ENCODE measurements at regions not wholly inside any gene's neighbourhood (a gene's known extent, or its start where the extent isn't known, plus 50 kb on each side); places are given as distances from the start of the nearest gene placed in this dataset.

DNA sequence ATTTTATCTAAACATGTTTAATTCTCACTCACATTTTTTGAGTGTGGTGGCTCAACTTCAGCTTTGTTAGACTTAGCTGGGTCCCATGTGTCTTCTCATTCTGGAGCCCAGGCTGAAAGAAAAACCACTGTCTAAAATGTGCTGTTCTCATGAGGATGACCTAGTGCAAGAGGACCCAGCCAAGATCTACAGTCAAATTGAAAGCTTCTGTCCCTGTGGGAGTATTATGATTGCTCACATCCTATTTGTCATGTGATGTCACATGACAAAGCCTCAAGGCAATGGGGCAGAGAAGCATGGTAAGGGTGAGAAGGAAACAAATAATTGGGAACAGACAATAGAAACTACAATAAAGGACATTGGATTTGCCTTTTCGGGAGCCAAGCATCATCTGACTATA is 113.4 kb upstream of the ASTN2 start (continued):
- TF ChIP-seq, protein P1, sequence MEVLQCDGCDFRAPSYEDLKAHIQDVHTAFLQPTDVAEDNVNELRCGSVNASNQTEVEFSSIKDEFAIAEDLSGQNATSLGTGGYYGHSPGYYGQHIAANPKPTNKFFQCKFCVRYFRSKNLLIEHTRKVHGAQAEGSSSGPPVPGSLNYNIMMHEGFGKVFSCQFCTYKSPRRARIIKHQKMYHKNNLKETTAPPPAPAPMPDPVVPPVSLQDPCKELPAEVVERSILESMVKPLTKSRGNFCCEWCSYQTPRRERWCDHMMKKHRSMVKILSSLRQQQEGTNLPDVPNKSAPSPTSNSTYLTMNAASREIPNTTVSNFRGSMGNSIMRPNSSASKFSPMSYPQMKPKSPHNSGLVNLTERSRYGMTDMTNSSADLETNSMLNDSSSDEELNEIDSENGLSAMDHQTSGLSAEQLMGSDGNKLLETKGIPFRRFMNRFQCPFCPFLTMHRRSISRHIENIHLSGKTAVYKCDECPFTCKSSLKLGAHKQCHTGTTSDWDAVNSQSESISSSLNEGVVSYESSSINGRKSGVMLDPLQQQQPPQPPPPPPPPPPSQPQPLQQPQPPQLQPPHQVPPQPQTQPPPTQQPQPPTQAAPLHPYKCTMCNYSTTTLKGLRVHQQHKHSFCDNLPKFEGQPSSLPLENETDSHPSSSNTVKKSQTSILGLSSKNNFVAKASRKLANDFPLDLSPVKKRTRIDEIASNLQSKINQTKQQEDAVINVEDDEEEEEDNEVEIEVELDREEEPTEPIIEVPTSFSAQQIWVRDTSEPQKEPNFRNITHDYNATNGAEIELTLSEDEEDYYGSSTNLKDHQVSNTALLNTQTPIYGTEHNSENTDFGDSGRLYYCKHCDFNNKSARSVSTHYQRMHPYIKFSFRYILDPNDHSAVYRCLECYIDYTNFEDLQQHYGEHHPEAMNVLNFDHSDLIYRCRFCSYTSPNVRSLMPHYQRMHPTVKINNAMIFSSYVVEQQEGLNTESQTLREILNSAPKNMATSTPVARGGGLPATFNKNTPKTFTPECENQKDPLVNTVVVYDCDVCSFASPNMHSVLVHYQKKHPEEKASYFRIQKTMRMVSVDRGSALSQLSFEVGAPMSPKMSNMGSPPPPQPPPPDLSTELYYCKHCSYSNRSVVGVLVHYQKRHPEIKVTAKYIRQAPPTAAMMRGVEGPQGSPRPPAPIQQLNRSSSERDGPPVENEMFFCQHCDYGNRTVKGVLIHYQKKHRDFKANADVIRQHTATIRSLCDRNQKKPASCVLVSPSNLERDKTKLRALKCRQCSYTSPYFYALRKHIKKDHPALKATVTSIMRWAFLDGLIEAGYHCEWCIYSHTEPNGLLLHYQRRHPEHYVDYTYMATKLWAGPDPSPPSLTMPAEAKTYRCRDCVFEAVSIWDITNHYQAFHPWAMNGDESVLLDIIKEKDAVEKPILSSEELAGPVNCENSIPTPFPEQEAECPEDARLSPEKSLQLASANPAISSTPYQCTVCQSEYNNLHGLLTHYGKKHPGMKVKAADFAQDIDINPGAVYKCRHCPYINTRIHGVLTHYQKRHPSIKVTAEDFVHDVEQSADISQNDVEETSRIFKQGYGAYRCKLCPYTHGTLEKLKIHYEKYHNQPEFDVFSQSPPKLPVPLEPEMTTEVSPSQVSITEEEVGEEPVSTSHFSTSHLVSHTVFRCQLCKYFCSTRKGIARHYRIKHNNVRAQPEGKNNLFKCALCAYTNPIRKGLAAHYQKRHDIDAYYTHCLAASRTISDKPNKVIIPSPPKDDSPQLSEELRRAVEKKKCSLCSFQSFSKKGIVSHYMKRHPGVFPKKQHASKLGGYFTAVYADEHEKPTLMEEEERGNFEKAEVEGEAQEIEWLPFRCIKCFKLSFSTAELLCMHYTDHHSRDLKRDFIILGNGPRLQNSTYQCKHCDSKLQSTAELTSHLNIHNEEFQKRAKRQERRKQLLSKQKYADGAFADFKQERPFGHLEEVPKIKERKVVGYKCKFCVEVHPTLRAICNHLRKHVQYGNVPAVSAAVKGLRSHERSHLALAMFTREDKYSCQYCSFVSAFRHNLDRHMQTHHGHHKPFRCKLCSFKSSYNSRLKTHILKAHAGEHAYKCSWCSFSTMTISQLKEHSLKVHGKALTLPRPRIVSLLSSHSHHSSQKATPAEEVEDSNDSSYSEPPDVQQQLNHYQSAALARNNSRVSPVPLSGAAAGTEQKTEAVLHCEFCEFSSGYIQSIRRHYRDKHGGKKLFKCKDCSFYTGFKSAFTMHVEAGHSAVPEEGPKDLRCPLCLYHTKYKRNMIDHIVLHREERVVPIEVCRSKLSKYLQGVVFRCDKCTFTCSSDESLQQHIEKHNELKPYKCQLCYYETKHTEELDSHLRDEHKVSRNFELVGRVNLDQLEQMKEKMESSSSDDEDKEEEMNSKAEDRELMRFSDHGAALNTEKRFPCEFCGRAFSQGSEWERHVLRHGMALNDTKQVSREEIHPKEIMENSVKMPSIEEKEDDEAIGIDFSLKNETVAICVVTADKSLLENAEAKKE (CRISPR knock-in tag; IDR thresholded peaks at IDR 0.05), result no peak
- no peak for TF ChIP-seq EZH2 (IDR thresholded peaks at IDR 0.05; ENCODE audit: low read depth, unreplicated experiment)

DNA sequence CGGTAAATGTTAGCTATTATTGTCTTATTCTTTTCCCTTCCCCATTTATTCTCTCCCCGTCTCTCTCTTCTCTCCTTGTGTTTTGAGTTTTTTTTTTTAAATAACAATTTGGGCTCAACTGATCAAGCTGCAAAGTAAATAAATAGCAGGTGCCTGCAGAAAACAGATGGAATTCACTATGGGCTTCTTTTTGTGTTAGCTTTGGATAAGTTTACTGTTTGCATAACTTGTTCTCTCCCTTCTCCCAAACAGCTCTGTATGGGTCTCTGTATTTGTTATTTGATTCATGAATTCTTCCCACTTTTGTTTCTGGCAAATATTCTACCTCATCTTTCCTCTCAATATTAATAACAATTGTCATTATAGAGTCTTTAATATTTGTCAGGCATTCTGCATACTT is 111.8 kb upstream of the ASTN2 start:
- no peaks in the 10 kb centered on the region; the same call in 1 of the 3 replicates for H3K9me3 Mint-ChIP-seq
- no peaks in the 10 kb centered on the region for H3K27me3 Mint-ChIP-seq (ENCODE audit: insufficient read depth, low read depth, poor library complexity)
- H3K4me3 Mint-ChIP-seq, result no peak overlapping the region

More for the DNA sequence above, 111.8 kb upstream of the ASTN2 start:
- Histone ChIP-seq H3K27ac (ENCODE audit: low read depth) (no peak overlapping the region), H3K4me3 (no peak overlapping the region), H3K27me3 (ENCODE audit: insufficient read depth) (no peaks in the 10 kb centered on the region), H2AFZ (no peak overlapping the region), H3K9me2 (ENCODE audit: insufficient read depth) (no peaks in the 10 kb centered on the region), H3F3A (replicated peaks; ENCODE audit: low read depth) (no peaks in the 10 kb centered on the region), H3K4me1 (ENCODE audit: insufficient read depth) (no peaks in the 10 kb centered on the region), H4K20me1 (replicated peaks; ENCODE audit: insufficient read depth) (no peaks in the 10 kb centered on the region), H3K36me3 (ENCODE audit: insufficient read depth) (no peaks in the 10 kb centered on the region), H3K79me2 (replicated peaks; ENCODE audit: insufficient read depth) (no peaks in the 10 kb centered on the region), H3K4me2 (no peak overlapping the region)
- H3K36me3 Mint-ChIP-seq (ENCODE audit: low read depth), result no peaks in the 10 kb centered on the region
- no peak for DNase-seq (ENCODE audit: low spot score)
- no peak overlapping the region for H3K27ac Mint-ChIP-seq
- H3K4me1 Mint-ChIP-seq, result no peaks in the 10 kb centered on the region
- ATAC-seq, result no peak
- TF ChIP-seq, protein P2, sequence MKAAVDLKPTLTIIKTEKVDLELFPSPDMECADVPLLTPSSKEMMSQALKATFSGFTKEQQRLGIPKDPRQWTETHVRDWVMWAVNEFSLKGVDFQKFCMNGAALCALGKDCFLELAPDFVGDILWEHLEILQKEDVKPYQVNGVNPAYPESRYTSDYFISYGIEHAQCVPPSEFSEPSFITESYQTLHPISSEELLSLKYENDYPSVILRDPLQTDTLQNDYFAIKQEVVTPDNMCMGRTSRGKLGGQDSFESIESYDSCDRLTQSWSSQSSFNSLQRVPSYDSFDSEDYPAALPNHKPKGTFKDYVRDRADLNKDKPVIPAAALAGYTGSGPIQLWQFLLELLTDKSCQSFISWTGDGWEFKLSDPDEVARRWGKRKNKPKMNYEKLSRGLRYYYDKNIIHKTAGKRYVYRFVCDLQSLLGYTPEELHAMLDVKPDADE (IDR thresholded peaks at IDR 0.05), result no peak
- TF ChIP-seq CREB1 (CRISPR knock-in tag; IDR thresholded peaks at IDR 0.05; ENCODE audit: low read depth) (no peak), JUNB (IDR thresholded peaks at IDR 0.05; ENCODE audit: unreplicated experiment) (no peak), NANOG (IDR thresholded peaks at IDR 0.05; ENCODE audit: borderline replicate concordance) (no peak)
- TF ChIP-seq, protein P1 (CRISPR knock-in tag; IDR thresholded peaks at IDR 0.05), result no peak
- TF ChIP-seq, protein P3, sequence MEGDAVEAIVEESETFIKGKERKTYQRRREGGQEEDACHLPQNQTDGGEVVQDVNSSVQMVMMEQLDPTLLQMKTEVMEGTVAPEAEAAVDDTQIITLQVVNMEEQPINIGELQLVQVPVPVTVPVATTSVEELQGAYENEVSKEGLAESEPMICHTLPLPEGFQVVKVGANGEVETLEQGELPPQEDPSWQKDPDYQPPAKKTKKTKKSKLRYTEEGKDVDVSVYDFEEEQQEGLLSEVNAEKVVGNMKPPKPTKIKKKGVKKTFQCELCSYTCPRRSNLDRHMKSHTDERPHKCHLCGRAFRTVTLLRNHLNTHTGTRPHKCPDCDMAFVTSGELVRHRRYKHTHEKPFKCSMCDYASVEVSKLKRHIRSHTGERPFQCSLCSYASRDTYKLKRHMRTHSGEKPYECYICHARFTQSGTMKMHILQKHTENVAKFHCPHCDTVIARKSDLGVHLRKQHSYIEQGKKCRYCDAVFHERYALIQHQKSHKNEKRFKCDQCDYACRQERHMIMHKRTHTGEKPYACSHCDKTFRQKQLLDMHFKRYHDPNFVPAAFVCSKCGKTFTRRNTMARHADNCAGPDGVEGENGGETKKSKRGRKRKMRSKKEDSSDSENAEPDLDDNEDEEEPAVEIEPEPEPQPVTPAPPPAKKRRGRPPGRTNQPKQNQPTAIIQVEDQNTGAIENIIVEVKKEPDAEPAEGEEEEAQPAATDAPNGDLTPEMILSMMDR (conservative IDR thresholded peaks at IDR 0.05; ENCODE audit: low read depth in 2 of 2), result no peak
